ENCODE measurements at regions not wholly inside any gene's neighbourhood (a gene's known extent, or its start where the extent isn't known, plus 50 kb on each side); places are given as distances from the start of the nearest gene placed in this dataset.

- TF ChIP-seq CTCF (IDR thresholded peaks at IDR 0.05 in 2 of 3, conservative IDR thresholded peaks at IDR 0.05 in 1 of 3; ENCODE audit: borderline replicate concordance in 1 of 3, insufficient read depth in 1 of 3, low read depth in 2 of 3, low read length in 2 of 3), result no peak
- no peak for TF ChIP-seq EGR1 (IDR thresholded peaks at IDR 0.05; ENCODE audit: low read depth)
Observed at GRCh38 chr6:123712831-123713230, 76.1 kb upstream of the TRDN start (continued).

- Histone ChIP-seq H3K4me3 (replicated peaks in 1 of 2; ENCODE audit: low read depth in 1 of 2, low read length in 2 of 2) (no peak overlapping the region), H3K27me3 (ENCODE audit: insufficient read depth, low read length) (0 out of 2 replicates have a peak, but pooled peaks cover 4% of the 10 kb centered on the region), H3K9me3 (ENCODE audit: control insufficient read depth in 1 of 2, insufficient read depth in 1 of 2, low read depth in 1 of 2, low read length in 2 of 2) (no peaks in the 10 kb centered on the region), H3K79me2 (ENCODE audit: insufficient read depth, low read length) (no peaks in the 10 kb centered on the region), H3K9ac (ENCODE audit: low read length) (no peak overlapping the region), H3K4me1 (ENCODE audit: control insufficient read depth in 1 of 2, insufficient read depth in 2 of 2, low read length in 2 of 2) (no peaks in the 10 kb centered on the region), H3K27ac (ENCODE audit: low read depth, low read length) (no peak overlapping the region), H3K4me2 (ENCODE audit: low read length) (no peak overlapping the region), H3K9me2 (ENCODE audit: insufficient read depth) (no peaks in the 10 kb centered on the region), H4K20me1 (ENCODE audit: insufficient read depth) (no peaks in the 10 kb centered on the region), H2AFZ (ENCODE audit: low read depth, low read length, poor library complexity, severe bottlenecking) (no peak overlapping the region), H3K36me3 (ENCODE audit: control insufficient read depth in 1 of 2, insufficient read depth in 2 of 2, low read length in 2 of 2) (no peaks in the 10 kb centered on the region)
- CTCF ChIA-PET, result interaction anchor here (1.0 kb wide), 1 partner anchor 12 kb away, joined by 4 read pairs; no protein-coding TSS in a partner anchor
- DNase-seq (ENCODE audit: low read depth, low spot score), result no peak
- ATAC-seq, result no peak
- POLR2A ChIA-PET, result no interaction called here
- TF ChIP-seq POLR2AphosphoS5 (IDR thresholded peaks at IDR 0.05; ENCODE audit: low read depth, low read length) (no peak), ZFX (IDR thresholded peaks at IDR 0.05) (no peak), SRF (IDR thresholded peaks at IDR 0.05; ENCODE audit: low read depth) (no peak), EZH2 (IDR thresholded peaks at IDR 0.05) (no peak), CTCF (IDR thresholded peaks at IDR 0.05 in 2 of 3, conservative IDR thresholded peaks at IDR 0.05 in 1 of 3; ENCODE audit: borderline replicate concordance in 1 of 3, insufficient read depth in 1 of 3, low read depth in 2 of 3, low read length in 2 of 3) (no peak), EGR1 (IDR thresholded peaks at IDR 0.05; ENCODE audit: low read depth) (no peak)
- no TSS peak for BruUV-seq (replicated peaks)
- RAD21 ChIA-PET (ENCODE audit: low non-redundant PET in 1 of 2, low total read pairs in 2 of 2, uncharacterized antibody in 2 of 2, unreplicated experiment in 2 of 2), result no interaction called here
- intact Hi-C loops (cut with micrococcal nuclease), result no loop called here
Observed at GRCh38 chr6:123702943-123703342, 66.2 kb upstream of the TRDN start.

Measured in HCT116 (cell line).